ENCODE measurements at regions not wholly inside any gene's neighbourhood (a gene's known extent, or its start where the extent isn't known, plus 50 kb on each side); places are given as distances from the start of the nearest gene placed in this dataset.

DNA sequence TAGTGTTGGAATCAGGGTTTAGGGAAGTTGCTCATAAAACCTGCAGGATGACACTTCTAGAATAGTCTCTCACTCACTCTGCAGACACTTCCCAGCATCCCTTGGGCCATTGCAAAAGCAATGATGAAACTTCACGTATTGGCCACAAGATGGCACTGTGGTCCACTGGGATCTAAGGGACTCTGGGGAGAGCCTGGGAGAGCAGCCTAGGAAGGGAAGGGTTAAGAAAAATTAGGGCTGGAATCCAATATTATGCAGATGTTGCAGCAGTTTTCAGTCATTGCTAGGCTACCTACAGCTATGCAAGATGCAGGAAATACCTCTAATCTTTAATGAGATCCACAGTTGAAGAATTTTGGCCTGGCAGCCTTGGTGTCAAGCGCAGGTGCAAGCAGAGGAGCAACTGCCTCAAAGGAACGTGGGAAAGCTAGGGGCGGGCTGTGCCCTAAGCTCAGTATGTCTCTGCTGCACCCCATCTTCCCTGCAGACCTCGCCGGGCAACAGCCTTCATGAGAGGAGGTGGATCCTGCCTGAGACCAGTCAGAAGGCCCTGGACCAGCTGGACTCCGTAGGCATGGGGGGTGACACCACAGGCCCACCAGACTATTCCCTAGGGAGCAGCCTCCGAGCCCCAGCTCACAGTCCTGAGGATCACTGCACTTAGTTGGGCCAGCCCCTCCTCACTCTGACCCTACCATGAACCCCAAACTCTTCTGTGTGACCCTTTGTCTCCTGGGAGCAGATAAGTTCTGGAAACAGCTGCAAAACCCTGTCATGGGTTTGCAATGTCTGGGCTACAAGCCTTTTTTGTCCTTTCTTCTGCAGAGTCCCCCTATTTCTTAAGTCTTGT is 127.9 kb upstream of the PRSS58 start:
- no peak overlapping the region for H3K27ac ChIP-seq
- TF ChIP-seq, protein P1, sequence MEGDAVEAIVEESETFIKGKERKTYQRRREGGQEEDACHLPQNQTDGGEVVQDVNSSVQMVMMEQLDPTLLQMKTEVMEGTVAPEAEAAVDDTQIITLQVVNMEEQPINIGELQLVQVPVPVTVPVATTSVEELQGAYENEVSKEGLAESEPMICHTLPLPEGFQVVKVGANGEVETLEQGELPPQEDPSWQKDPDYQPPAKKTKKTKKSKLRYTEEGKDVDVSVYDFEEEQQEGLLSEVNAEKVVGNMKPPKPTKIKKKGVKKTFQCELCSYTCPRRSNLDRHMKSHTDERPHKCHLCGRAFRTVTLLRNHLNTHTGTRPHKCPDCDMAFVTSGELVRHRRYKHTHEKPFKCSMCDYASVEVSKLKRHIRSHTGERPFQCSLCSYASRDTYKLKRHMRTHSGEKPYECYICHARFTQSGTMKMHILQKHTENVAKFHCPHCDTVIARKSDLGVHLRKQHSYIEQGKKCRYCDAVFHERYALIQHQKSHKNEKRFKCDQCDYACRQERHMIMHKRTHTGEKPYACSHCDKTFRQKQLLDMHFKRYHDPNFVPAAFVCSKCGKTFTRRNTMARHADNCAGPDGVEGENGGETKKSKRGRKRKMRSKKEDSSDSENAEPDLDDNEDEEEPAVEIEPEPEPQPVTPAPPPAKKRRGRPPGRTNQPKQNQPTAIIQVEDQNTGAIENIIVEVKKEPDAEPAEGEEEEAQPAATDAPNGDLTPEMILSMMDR (conservative IDR thresholded peaks at IDR 0.05): peak; percentile 94
- no peak for TF ChIP-seq ZFX (IDR thresholded peaks at IDR 0.05)

DNA sequence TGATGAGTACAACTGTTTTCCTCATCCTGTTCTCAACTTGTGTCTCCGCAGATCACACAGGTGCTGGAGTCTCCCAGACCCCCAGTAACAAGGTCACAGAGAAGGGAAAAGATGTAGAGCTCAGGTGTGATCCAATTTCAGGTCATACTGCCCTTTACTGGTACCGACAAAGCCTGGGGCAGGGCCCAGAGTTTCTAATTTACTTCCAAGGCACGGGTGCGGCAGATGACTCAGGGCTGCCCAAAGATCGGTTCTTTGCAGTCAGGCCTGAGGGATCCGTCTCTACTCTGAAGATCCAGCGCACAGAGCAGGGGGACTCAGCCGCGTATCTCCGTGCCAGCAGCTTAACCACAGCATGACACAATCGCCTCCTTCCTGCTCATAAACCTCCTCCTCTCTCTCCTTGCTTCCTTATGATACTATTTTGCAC is 126.7 kb upstream of the PRSS58 start:
- H3K27ac ChIP-seq: no peak overlapping the region
- TF ChIP-seq ZFX (IDR thresholded peaks at IDR 0.05): no peak
- TF ChIP-seq, protein P1 (conservative IDR thresholded peaks at IDR 0.05): no peak

GRCh38 chr7:142383841-142384492 is 126.1 kb upstream of the PRSS58 start:
- no peak for TF ChIP-seq ZFX (IDR thresholded peaks at IDR 0.05)
- TF ChIP-seq, protein P1 (conservative IDR thresholded peaks at IDR 0.05): no peak
- no peak overlapping the region for H3K27ac ChIP-seq

DNA sequence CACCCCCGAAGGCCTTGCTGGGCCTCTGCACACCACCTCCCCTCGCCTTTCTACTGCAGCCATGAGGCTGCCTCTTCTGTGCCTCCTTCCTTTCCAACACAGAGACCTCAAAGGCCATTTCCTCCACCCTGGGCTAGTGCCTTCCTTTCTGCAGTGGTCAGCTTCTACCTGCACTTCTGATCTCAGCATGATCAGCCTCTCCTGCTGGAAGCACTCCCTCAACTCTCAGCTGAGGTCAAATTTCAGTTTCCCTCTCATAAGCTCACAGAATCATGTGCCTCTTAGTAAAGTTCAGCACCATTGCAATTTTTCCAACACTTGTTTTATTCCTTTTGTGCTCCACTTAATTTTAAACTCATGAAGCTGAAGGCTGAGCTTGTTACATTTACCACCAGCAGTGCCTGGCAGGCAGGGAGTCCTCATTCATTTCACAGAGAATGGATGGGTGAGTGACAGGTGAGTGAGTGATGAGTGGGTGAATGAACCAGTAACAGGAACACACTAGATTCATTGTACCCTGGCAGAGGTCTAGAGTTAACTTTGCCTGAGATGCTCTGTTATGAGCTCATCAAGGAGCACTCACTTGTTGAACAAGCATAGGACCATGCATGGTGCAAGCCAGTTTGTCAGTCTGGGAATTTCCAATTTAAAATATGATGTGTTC is 124.0 kb upstream of the PRSS58 start:
- no peak for TF ChIP-seq ZFX (IDR thresholded peaks at IDR 0.05)
- TF ChIP-seq, protein P1 (conservative IDR thresholded peaks at IDR 0.05): no peak
- H3K27ac ChIP-seq: no peak overlapping the region

DNA sequence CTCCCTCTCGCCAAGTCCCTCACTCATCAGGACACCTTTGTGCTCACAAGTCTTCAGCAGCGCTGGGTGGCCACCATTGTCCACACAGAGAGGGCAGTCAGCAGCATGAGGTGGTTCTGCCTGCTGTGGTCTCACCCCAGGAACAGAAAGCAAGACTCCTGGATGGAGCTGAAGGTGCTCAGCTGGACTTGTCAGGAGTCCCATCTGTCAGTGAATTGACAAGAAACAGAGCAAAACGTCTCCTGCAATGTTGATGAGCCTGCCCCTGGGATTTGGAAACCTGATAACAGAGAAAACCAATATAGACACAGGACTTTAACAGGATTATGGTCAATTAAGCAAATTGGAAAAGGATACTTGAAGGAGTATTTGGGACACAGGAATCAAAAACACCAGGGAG is 122.2 kb upstream of the PRSS58 start:
- TF ChIP-seq ZFX (IDR thresholded peaks at IDR 0.05): no peak
- TF ChIP-seq, protein P1 (conservative IDR thresholded peaks at IDR 0.05): no peak
- H3K27ac ChIP-seq: no peak overlapping the region

DNA sequence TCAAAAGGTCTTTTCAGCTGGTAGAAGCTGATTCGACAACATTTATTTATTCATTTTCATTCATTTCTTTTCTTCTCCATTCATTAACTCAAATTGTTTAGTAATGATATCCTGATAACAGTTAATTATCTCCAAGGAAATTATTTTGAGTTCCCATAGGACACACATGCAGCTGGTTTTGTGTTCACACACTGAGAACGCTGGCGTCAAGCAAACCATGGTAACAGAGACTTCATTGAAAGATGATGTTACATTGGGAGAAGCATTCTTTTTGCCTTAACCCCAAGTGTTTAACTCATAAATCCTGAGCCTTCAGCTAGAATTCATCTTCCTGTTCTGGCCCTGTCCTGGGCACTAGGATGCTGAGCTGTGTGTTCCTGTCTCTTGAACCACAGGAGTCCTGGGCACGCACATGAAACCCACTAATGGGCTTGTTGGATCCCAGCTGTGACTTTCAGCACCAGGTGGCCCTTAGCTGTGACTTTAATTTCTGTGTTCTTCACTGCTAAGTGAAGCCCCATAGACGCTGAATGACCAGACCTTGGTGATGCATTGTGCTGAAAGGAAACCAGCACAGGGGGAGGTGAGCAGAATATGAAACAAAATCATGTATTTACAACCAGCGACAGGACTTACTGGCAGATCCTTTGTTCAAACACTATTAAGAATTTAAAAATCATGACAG is 121.5 kb upstream of the PRSS58 start:
- TF ChIP-seq, protein P1 (conservative IDR thresholded peaks at IDR 0.05): no peak
- TF ChIP-seq ZFX (IDR thresholded peaks at IDR 0.05): no peak
- no peak overlapping the region for H3K27ac ChIP-seq
